22Rv1 (cell line): ENCODE measurements at regions not wholly inside any gene's neighbourhood (a gene's known extent, or its start where the extent isn't known, plus 50 kb on each side); places are given as distances from the start of the nearest gene placed in this dataset.

Experiments
- CTCF ChIP-seq: fragments of 450-650 bp; IDR thresholded peaks from 2 replicates; pipeline ENCODE4 v1.5.1; 2017; ENCODE audit warnings: mild to moderate bottlenecking
- ZFX ChIP-seq: fragments of 450-650 bp; IDR thresholded peaks from 2 replicates; pipeline ENCODE4 v1.6.1; 2017; ENCODE audit warnings: antibody characterized with exemption, borderline replicate concordance

GRCh38 chr6:22913612-22914011, 344.2 kb downstream of the HDGFL1 start:
- TF ChIP-seq CTCF (no peak), ZFX (no peak)
